Nephron progenitor cell (in vitro differentiated cells): ENCODE measurements at regions not wholly inside any gene's neighbourhood (a gene's known extent, or its start where the extent isn't known, plus 50 kb on each side); places are given as distances from the start of the nearest gene placed in this dataset.

Experiments
- DNase-seq: peaks from one replicate; pipeline ENCODE4 v3.0.0; 2021
- H3K27ac Mint-ChIP-seq: 2 replicates; pipeline ENCODE4 v1.8.0; 2021; ENCODE audit warnings: mild to moderate bottlenecking, moderate library complexity, mixed read lengths
- H3K27me3 Mint-ChIP-seq: 2 replicates; pipeline ENCODE4 v1.8.0; 2021; ENCODE audit warnings: mild to moderate bottlenecking, low read depth, mixed read lengths; ENCODE audit not compliant: poor library complexity
- H3K36me3 Mint-ChIP-seq: 2 replicates; pipeline ENCODE4 v1.8.0; 2021; ENCODE audit warnings: low read depth, mixed read lengths
- H3K4me1 Mint-ChIP-seq: 2 replicates; pipeline ENCODE4 v1.8.0; 2021; ENCODE audit warnings: mixed read lengths
- H3K4me3 Mint-ChIP-seq: 2 replicates; pipeline ENCODE4 v1.8.0; 2021; ENCODE audit warnings: mild to moderate bottlenecking, moderate library complexity, mixed read lengths
- H3K9me3 Mint-ChIP-seq: 2 replicates; pipeline ENCODE4 v1.8.0; 2021; ENCODE audit warnings: mild to moderate bottlenecking, moderate library complexity, mixed read lengths
- TF ChIP-seq, protein P1 (sequence below): fragments of 200-600 bp; sonication (generic); IDR thresholded peaks from 2 replicates; pipeline ENCODE4 v1.5.0; 2021; ENCODE audit warnings: antibody characterized with exemption

DNA sequence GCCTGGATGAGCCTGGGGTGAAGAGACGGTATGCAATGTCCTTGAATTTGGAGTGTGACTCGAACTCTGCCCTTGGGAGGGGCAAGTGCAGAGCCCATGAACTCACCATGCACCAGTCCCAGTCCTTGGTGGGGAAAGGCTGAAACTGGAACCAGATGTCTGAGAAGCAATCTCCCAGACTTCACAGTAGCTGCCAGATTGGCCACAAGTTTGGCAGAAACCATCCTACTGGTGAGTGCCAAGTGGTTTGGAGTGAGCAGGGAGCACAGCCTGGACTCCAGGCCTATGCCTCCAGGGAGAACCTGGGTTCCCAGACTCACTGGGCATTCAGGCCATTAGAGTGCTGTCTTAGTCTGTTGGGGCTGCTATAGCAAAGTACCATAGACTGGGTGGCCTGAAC lies 99.6 kb upstream of the LYZL1 start:
- TF ChIP-seq, protein P1, sequence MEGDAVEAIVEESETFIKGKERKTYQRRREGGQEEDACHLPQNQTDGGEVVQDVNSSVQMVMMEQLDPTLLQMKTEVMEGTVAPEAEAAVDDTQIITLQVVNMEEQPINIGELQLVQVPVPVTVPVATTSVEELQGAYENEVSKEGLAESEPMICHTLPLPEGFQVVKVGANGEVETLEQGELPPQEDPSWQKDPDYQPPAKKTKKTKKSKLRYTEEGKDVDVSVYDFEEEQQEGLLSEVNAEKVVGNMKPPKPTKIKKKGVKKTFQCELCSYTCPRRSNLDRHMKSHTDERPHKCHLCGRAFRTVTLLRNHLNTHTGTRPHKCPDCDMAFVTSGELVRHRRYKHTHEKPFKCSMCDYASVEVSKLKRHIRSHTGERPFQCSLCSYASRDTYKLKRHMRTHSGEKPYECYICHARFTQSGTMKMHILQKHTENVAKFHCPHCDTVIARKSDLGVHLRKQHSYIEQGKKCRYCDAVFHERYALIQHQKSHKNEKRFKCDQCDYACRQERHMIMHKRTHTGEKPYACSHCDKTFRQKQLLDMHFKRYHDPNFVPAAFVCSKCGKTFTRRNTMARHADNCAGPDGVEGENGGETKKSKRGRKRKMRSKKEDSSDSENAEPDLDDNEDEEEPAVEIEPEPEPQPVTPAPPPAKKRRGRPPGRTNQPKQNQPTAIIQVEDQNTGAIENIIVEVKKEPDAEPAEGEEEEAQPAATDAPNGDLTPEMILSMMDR: no peak
- Mint-ChIP-seq H3K4me1 (peaks cover 19% of the 10 kb centered on the region), H3K27ac (no peak overlapping the region), H3K4me3 (no peak overlapping the region), H3K27me3 (peaks cover 3% of the 10 kb centered on the region), H3K36me3 (no peaks in the 10 kb centered on the region), H3K9me3 (no peaks in the 10 kb centered on the region)
- DNase-seq: no peak

DNA sequence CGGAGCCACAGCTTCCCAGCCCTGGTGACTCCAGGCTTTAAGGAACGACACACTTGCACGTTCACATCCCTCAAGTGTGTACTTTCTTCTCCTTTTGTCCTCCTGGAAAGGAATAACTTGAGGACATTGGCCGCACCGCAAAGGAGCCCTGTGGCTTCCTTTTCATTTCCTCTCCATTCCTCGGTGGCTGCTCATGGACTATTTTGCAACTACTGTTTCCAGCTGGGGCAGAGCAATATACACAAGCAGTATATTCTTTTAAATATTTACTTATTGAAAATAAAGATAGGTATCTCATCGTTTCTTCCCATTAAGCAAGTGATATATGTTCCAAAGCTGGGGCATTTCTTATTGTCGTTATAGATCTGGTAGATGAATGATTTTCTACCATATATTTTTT lies 97.2 kb upstream of the LYZL1 start:
- H3K4me3 Mint-ChIP-seq: no peak overlapping the region
- no peak overlapping the region for H3K27ac Mint-ChIP-seq
- DNase-seq: no peak
- no peaks in the 10 kb centered on the region for H3K36me3 Mint-ChIP-seq
- peaks cover 12% of the 10 kb centered on the region for H3K4me1 Mint-ChIP-seq
- peaks cover 9% of the 10 kb centered on the region for H3K9me3 Mint-ChIP-seq
- TF ChIP-seq, protein P1: no peak
- H3K27me3 Mint-ChIP-seq: no peaks in the 10 kb centered on the region

DNA sequence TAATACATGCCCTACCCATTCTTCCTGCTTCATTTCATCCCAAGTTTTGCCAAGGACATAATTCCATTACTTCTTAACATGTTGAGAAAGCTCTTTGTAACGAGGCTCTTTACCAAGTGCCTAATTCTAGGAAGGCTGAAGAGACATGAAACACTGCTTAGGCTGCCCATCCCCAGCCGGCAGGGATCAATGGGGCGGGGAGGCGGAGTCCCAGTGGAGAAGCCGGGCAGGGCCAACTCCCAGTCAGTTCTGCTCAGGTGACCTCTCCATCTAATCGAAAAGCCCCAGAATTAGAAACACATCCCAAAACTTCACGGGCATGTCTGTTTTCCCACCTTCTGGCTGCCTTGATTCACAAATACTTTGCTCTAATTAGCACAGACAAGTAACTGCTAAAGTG lies 89.5 kb upstream of the LYZL1 start:
- TF ChIP-seq, protein P1: no peak
- Mint-ChIP-seq H3K4me3 (no peak overlapping the region), H3K27me3 (no peaks in the 10 kb centered on the region), H3K36me3 (no peaks in the 10 kb centered on the region), H3K4me1 (peaks cover 56% of the 10 kb centered on the region), H3K9me3 (peaks cover 9% of the 10 kb centered on the region), H3K27ac (no peak overlapping the region)
- DNase-seq: peak; percentile 35

DNA sequence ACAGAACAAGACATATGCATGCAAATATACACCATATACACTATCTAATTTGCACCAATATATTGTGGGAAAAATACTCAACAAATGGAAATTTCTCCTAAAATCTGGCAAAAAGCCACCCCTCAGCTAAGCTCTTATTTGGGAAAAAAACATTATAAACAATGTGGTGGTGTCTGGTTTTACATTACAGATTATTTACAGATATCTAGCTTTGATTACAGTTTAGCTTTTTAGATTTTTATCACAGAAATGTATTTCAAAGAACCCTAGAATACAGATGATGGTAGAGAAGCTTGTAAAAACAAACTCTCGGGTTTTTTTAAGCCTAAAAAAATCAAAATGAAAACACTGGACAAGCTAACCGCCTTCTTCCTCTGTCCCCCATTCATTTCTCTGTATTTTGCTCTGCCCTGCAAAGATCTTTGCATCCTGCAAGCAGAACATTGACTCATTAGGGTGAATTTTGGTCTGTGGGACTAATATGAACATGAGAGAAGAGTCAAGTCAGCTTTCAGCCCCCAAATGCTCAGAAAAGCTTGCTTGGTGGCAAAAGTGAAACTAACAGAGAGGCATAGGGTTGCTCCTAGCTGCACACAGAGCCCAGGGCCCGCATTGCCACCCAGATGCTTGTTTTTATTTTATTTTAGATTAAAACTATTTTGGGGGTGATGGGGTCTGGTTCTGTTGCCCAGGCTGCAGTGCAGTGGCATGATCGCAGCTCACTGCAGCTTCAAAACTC lies 88.8 kb upstream of the LYZL1 start:
- no peak for DNase-seq
- Mint-ChIP-seq H3K4me3 (no peak overlapping the region), H3K27me3 (no peaks in the 10 kb centered on the region), H3K4me1 (peaks cover 63% of the 10 kb centered on the region), H3K9me3 (peaks cover 3% of the 10 kb centered on the region), H3K36me3 (no peaks in the 10 kb centered on the region), H3K27ac (no peak overlapping the region)
- TF ChIP-seq, protein P1: no peak

DNA sequence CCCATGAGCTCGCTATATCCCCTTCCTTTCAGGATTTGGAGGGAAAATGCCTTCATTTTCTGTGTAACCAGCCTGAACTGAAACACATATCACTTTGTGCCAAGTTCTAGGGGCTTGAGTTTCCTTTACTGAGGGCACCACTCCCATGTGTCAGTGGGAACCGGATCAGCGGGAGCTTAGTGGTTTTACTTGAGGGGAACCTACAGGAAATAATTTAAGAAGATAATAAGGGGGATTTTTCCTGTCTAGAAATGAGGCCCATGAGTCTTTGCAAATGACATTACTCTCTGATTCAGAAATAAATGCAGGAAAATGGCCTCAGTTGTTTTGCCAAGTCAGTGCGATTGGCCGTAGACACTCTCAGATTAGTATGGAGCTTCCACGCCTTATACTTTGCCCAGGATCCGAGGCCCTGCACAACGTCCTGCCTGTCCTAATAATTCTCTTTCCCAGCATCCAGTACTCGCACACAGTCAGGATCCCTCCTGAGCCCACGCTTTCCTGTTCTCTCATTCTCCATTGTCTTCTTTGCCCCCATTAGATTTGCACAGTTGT lies 86.4 kb upstream of the LYZL1 start:
- Mint-ChIP-seq H3K27me3 (no peaks in the 10 kb centered on the region), H3K4me1 (peaks cover 70% of the 10 kb centered on the region), H3K27ac (peak overlapping the region; percentile 94), H3K9me3 (no peaks in the 10 kb centered on the region), H3K36me3 (no peaks in the 10 kb centered on the region), H3K4me3 (no peak overlapping the region)
- TF ChIP-seq, protein P1: no peak
- DNase-seq: no peak

DNA sequence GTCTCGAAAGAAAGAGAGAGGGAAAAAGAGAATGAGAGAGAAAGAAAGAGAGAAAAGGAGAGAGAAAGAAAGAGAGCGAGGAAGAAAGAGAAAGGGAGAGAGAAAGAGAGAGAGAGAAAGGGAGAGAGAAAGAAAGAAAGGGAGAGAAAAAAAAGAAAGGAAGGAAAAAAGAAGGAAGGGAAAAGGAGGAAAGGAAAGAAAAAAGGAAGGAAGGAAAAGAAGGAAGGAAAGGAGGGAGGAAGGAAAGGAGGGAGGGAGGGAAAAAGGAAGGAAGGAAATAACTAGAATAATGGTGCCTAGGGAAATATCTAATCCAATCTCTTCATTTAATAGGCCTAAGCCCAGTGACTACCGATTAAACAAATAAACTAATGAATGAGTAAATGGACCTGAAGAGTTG lies 85.4 kb upstream of the LYZL1 start:
- Mint-ChIP-seq H3K36me3 (no peaks in the 10 kb centered on the region), H3K4me3 (peak overlapping the region; percentile 38), H3K27me3 (no peaks in the 10 kb centered on the region), H3K27ac (peak overlapping the region; percentile 93), H3K9me3 (no peaks in the 10 kb centered on the region), H3K4me1 (peaks cover 70% of the 10 kb centered on the region)
- DNase-seq: no peak
- TF ChIP-seq, protein P1: no peak
